H1 (cell line): ENCODE measurements at regions not wholly inside any gene's neighbourhood (a gene's known extent, or its start where the extent isn't known, plus 50 kb on each side); places are given as distances from the start of the nearest gene placed in this dataset.

Experiments used
- CTCF ChIA-PET: fragments of 300-600 bp; sonication (Branson Sonifier 250); formaldehyde crosslinking; loops from one replicate; lab custom pipeline; 2021; ENCODE audit not compliant: partially characterized antibody; lab: Charles Lee
- POLR2A ChIA-PET: fragments of 300-600 bp; sonication (Branson Sonifier 250); formaldehyde crosslinking; loops from one replicate; lab custom pipeline; 2021; ENCODE audit warnings: inconsistent platforms; ENCODE audit not compliant: partially characterized antibody; lab: Charles Lee
- DNase-seq, 2 experiments: peaks; one replicate each; pipeline versions ENCODE4 v3.0.0 to v3.0.0-alpha.2; 2010 to 2022; ENCODE audit warnings: low spot score in 2 of 2, low read depth in 1 of 2, mixed read lengths in 1 of 2
- FAIRE-seq: peaks from 2 replicates; lab custom pipeline; 2011; peaks lifted over from hg19 to GRCh38; lab: Jason Lieb, UNC
- H2AFZ ChIP-seq: 2 replicates; pipeline ENCODE4 v1.8.1; 2012; ENCODE audit warnings: low read length, inconsistent platforms
- H2AK5ac ChIP-seq: 2 replicates; pipeline ENCODE4 v1.6.1; 2013; ENCODE audit warnings: low read depth, low read length
- H2BK120ac ChIP-seq: replicated peaks from 2 replicates; pipeline ENCODE3; 2013; ENCODE audit warnings: low read depth, low read length, inconsistent platforms
- H2BK12ac ChIP-seq: 2 replicates; pipeline ENCODE4 v1.6.1; 2013; ENCODE audit warnings: low read depth, low read length
- H2BK15ac ChIP-seq: 2 replicates; pipeline ENCODE4 v1.6.1; 2013; ENCODE audit warnings: low read length
- H2BK20ac ChIP-seq: 2 replicates; pipeline ENCODE4 v1.6.1; 2013; ENCODE audit warnings: low read length
- H2BK5ac ChIP-seq: 2 replicates; pipeline ENCODE4 v1.6.1; 2013; ENCODE audit warnings: low read depth, low read length
- H3K14ac ChIP-seq: 2 replicates; pipeline ENCODE4 v1.6.1; 2013; ENCODE audit warnings: inconsistent platforms; ENCODE audit not compliant: insufficient read length
- H3K18ac ChIP-seq: 2 replicates; pipeline ENCODE4 v1.6.1; 2013; ENCODE audit warnings: low read length; ENCODE audit errors: extremely low read depth
- H3K23ac ChIP-seq: 2 replicates; pipeline ENCODE4 v1.6.1; 2013; ENCODE audit warnings: inconsistent platforms; ENCODE audit not compliant: insufficient read length
- H3K23me2 ChIP-seq: 2 replicates; pipeline ENCODE4 v1.6.1; 2013; ENCODE audit warnings: low read depth, low read length
- H3K27ac ChIP-seq: 2 replicates; pipeline ENCODE4 v1.6.1; 2011; ENCODE audit warnings: low read depth, low read length, inconsistent platforms
- H3K27me3 ChIP-seq, 4 experiments: replicated peaks in 1 of 4; 1 replicate in 1 of 4; 2 replicates in 3 of 4; pipeline versions ENCODE4 v1.6.1 to v1.8.1; 2011 to 2013; ENCODE audit warnings: low read length in 3 of 4, mild to moderate bottlenecking in 3 of 4, inconsistent platforms in 2 of 4, mixed read lengths in 2 of 4, moderate library complexity in 1 of 4; ENCODE audit not compliant: control insufficient read depth in 3 of 4, insufficient read depth in 3 of 4; ENCODE audit errors: extremely low read depth in 1 of 4
- H3K36me3 ChIP-seq, 4 experiments: 2 replicates each; pipeline versions ENCODE4 v1.6.1 to v1.8.1; 2011 to 2013; ENCODE audit warnings: mild to moderate bottlenecking in 4 of 4, low read length in 3 of 4, moderate library complexity in 2 of 4, control low read depth in 1 of 4, inconsistent platforms in 1 of 4; ENCODE audit not compliant: insufficient read depth in 4 of 4, control insufficient read depth in 2 of 4
- H3K4ac ChIP-seq: replicated peaks from 2 replicates; pipeline ENCODE3; 2013; ENCODE audit warnings: low read length, low read depth, mixed read lengths, inconsistent platforms; ENCODE audit not compliant: insufficient read length
- H3K4me1 ChIP-seq, 4 experiments: replicated peaks in 1 of 4; 1 replicate in 1 of 4; 2 replicates in 3 of 4; pipeline versions ENCODE4 v1.6.1 to v1.8.1; 2011 to 2013; ENCODE audit warnings: low read length in 3 of 4, inconsistent platforms in 2 of 4, mixed read lengths in 1 of 4; ENCODE audit not compliant: insufficient read depth in 4 of 4, control insufficient read depth in 3 of 4
- H3K4me2 ChIP-seq, 2 experiments: 2 replicates each; pipeline versions ENCODE4 v1.6.1 to v1.8.1; 2011 to 2013; ENCODE audit warnings: low read depth in 2 of 2, low read length in 2 of 2, control low read depth in 1 of 2, inconsistent platforms in 1 of 2, mild to moderate bottlenecking in 1 of 2; ENCODE audit not compliant: insufficient read depth in 1 of 2
- H3K4me3 ChIP-seq, 4 experiments: fragments of 200-600, 300-600 bp in 1 of 4; sonication (generic), shearing (Covaris generic), sonication (Bioruptor Twin) in 1 of 4; 2 replicates each; pipeline versions ENCODE4 v1.5.1 to v1.8.1; 2011 to 2016; ENCODE audit warnings: low read length in 4 of 4, low read depth in 3 of 4, control low read depth in 2 of 4, inconsistent platforms in 2 of 4, mild to moderate bottlenecking in 2 of 4, mixed read lengths in 1 of 4, moderate library complexity in 1 of 4; ENCODE audit not compliant: insufficient read depth in 2 of 4; ENCODE audit errors: extremely low read depth in 1 of 4
- H3K56ac ChIP-seq: replicated peaks from 2 replicates; pipeline ENCODE3; 2013; ENCODE audit warnings: low read depth, mild to moderate bottlenecking, mixed read lengths, low read length, inconsistent platforms; ENCODE audit not compliant: insufficient read length
- H3K79me1 ChIP-seq: 2 replicates; pipeline ENCODE4 v1.6.1; 2013; ENCODE audit warnings: low read depth, low read length, control low read depth
- H3K79me2 ChIP-seq, 2 experiments: 2 replicates each; pipeline versions ENCODE4 v1.6.1 to v1.8.1; 2012 to 2013; ENCODE audit warnings: low read length in 2 of 2, mild to moderate bottlenecking in 2 of 2, inconsistent platforms in 1 of 2; ENCODE audit not compliant: insufficient read depth in 2 of 2, control insufficient read depth in 1 of 2
- H3K9ac ChIP-seq, 4 experiments: replicated peaks in 1 of 4; 1 replicate in 1 of 4; 2 replicates in 3 of 4; pipeline versions ENCODE4 v1.6.1 to v1.8.1; 2011 to 2013; ENCODE audit warnings: low read depth in 3 of 4, low read length in 3 of 4, control low read depth in 2 of 4, mild to moderate bottlenecking in 2 of 4, moderate library complexity in 2 of 4, inconsistent platforms in 1 of 4; ENCODE audit errors: extremely low read depth in 1 of 4
- H3K9me3 ChIP-seq, 2 experiments: 2 replicates each; pipeline versions ENCODE4 v1.6.1 to v1.8.1; 2012 to 2013; ENCODE audit warnings: mild to moderate bottlenecking in 2 of 2, moderate library complexity in 2 of 2, control low read depth in 1 of 2, inconsistent platforms in 1 of 2, low read depth in 1 of 2, low read length in 1 of 2, mixed read lengths in 1 of 2; ENCODE audit not compliant: insufficient read depth in 2 of 2
- H4K20me1 ChIP-seq, 2 experiments: replicated peaks in 1 of 2; 2 replicates each; pipeline versions ENCODE3 to v1.8.1; 2011 to 2013; ENCODE audit warnings: inconsistent platforms in 2 of 2, low read length in 2 of 2, mild to moderate bottlenecking in 1 of 2; ENCODE audit not compliant: insufficient read depth in 2 of 2, control insufficient read depth in 1 of 2
- H4K5ac ChIP-seq: 2 replicates; pipeline ENCODE4 v1.6.1; 2013; ENCODE audit warnings: low read length, low read depth, mixed read lengths, inconsistent platforms; ENCODE audit not compliant: insufficient read length
- H4K8ac ChIP-seq: 2 replicates; pipeline ENCODE4 v1.8.0; 2013; ENCODE audit warnings: mild to moderate bottlenecking, moderate library complexity, low read length, inconsistent platforms; ENCODE audit not compliant: insufficient read depth; ENCODE audit errors: extremely low read depth
- H4K91ac ChIP-seq: replicated peaks from 2 replicates; pipeline ENCODE3; 2013; ENCODE audit warnings: low read length, mixed read lengths, inconsistent platforms; ENCODE audit not compliant: insufficient read length
- ATF2 ChIP-seq: IDR thresholded peaks from 2 replicates; pipeline ENCODE4 v1.6.1; 2012; ENCODE audit warnings: low read length, inconsistent platforms
- BCL11A ChIP-seq, 2 experiments: IDR thresholded peaks; one replicate each; pipeline ENCODE4 v1.6.1; 2011; ENCODE audit warnings: low read depth in 2 of 2, low read length in 2 of 2, mild to moderate bottlenecking in 2 of 2
- CBX8 ChIP-seq: fragments of 300-800, 300-1000 bp; sonication (generic); IDR thresholded peaks from 2 replicates; pipeline ENCODE4 v1.7.1; 2016; ENCODE audit warnings: low read depth, low read length, borderline replicate concordance
- CHD1 ChIP-seq: IDR thresholded peaks from 2 replicates; pipeline ENCODE4 v1.6.1; 2012; ENCODE audit warnings: low read depth, low read length, improper control_type of control experiment
- FOSL1 ChIP-seq: IDR thresholded peaks from 2 replicates; pipeline ENCODE4 v1.6.1; 2011; ENCODE audit warnings: mild to moderate bottlenecking, low read depth, low read length, moderate library complexity; ENCODE audit not compliant: insufficient read depth
- GTF2F1 ChIP-seq: IDR thresholded peaks from 2 replicates; pipeline ENCODE4 v1.6.1; 2012; ENCODE audit warnings: low read depth, low read length, improper control_type of control experiment, borderline replicate concordance
- KDM1A ChIP-seq: fragments of 200-600, 300-600 bp; sonication (generic); IDR thresholded peaks from 2 replicates; pipeline ENCODE4 v1.7.1; 2016; ENCODE audit warnings: mild to moderate bottlenecking, low read length, borderline replicate concordance
- NANOG ChIP-seq: IDR thresholded peaks from 2 replicates; pipeline ENCODE4 v1.6.1; 2011; ENCODE audit warnings: low read length, low read depth, mild to moderate bottlenecking, inconsistent platforms; ENCODE audit not compliant: insufficient read depth, poor library complexity, severe bottlenecking
- RAD21 ChIP-seq, 2 experiments: IDR thresholded peaks in 1 of 2; conservative IDR thresholded peaks in 1 of 2; 2 replicates each; pipeline ENCODE4 v1.6.1; 2011; ENCODE audit warnings: low read depth in 2 of 2, low read length in 2 of 2, improper control_type of control experiment in 1 of 2, inconsistent platforms in 1 of 2, mild to moderate bottlenecking in 1 of 2, moderate library complexity in 1 of 2
- RBBP5 ChIP-seq: IDR thresholded peaks from 2 replicates; pipeline ENCODE4 v1.7.1; 2012; ENCODE audit warnings: low read depth, mild to moderate bottlenecking, inconsistent platforms, low read length, moderate library complexity, borderline replicate concordance
- SRF ChIP-seq: IDR thresholded peaks from 2 replicates; pipeline ENCODE4 v1.6.1; 2011; ENCODE audit warnings: mild to moderate bottlenecking, low read depth, low read length, moderate library complexity
- TCF12 ChIP-seq: IDR thresholded peaks from 2 replicates; pipeline ENCODE4 v1.6.1; 2011; ENCODE audit warnings: low read depth, mild to moderate bottlenecking, low read length
- TEAD4 ChIP-seq: IDR thresholded peaks from 2 replicates; pipeline ENCODE4 v1.6.1; 2012; ENCODE audit warnings: low read depth, low read length, inconsistent platforms, mixed read lengths
- WGBS, 2 experiments: shearing (Covaris generic) in 1 of 2; methylation state at CpG; one replicate each; pipeline versions ENCODE4 v1.1.6 to v1.1.7; 2013 to 2015; ENCODE audit warnings: low lambda C conversion rate in 2 of 2, mixed read lengths in 2 of 2, inconsistent platforms in 1 of 2, low coverage in 1 of 2, missing lambda C conversion rate in 1 of 2; ENCODE audit not compliant: insufficient replicate concordance in 2 of 2, insufficient coverage in 1 of 2, insufficient read length in 1 of 2; ENCODE audit errors: extremely low coverage in 1 of 2, missing lambda C conversion rate in 1 of 2; 5-methylcytosine and 5-hydroxymethylcytosine counted together

- Histone ChIP-seq H3K27ac (no peak overlapping the region), H4K91ac (no peak overlapping the region), H3K23me2 (no peaks in the 10 kb centered on the region), H2AK5ac (no peak overlapping the region), H3K36me3 (no peaks in the 10 kb centered on the region), H3K14ac (no peak overlapping the region), H3K9ac (no peak overlapping the region), H2BK120ac (no peak overlapping the region), H3K18ac (no peak overlapping the region), H2BK15ac (no peak overlapping the region), H3K79me1 (no peaks in the 10 kb centered on the region), H3K4me2 (no peak overlapping the region), H4K5ac (no peak overlapping the region), H2BK20ac (no peak overlapping the region; the same call in 1 of the 2 replicates), H3K27me3 (no peaks in the 10 kb centered on the region), H3K9me3 (no peaks in the 10 kb centered on the region), H2BK12ac (no peak overlapping the region), H3K4me1 (no peaks in the 10 kb centered on the region), H4K20me1 (no peaks in the 10 kb centered on the region), H2AFZ (0 out of 2 replicates have a peak overlapping the region, but pooled peaks have one; percentile 28), H3K23ac (no peak overlapping the region), H3K4ac (no peak overlapping the region), H3K56ac (no peak overlapping the region), H3K79me2 (no peaks in the 10 kb centered on the region), H3K4me3 (no peak overlapping the region), H4K8ac (no peak overlapping the region), H2BK5ac (no peak overlapping the region)
- CTCF ChIA-PET = interaction anchor here (0.7 to 2.3 kb wide), 9 partner anchors 11 to 284 kb away, joined by 3 to 10 read pairs (median 4); no protein-coding TSS in a partner anchor
- 89% methylated on average over 2 of the region's 2 CpGs; no CpG with 5 or more reads in 1 of the 2 experiments for WGBS, 2 experiments
- POLR2A ChIA-PET = no interaction called here
- FAIRE-seq = no peak
- no peak for DNase-seq
- no peak for TF ChIP-seq GTF2F1
- TF ChIP-seq TCF12 = no peak
- TF ChIP-seq RBBP5 = no peak
- no peak for TF ChIP-seq CHD1
- TF ChIP-seq SRF = no peak
- no peak for TF ChIP-seq RAD21 (IDR thresholded peaks at IDR 0.05 in 1 of 2, conservative IDR thresholded peaks at IDR 0.05 in 1 of 2; ENCODE audit: low read depth in 2 of 2, low read length in 2 of 2)
- TF ChIP-seq ATF2 = no peak
- no peak for TF ChIP-seq FOSL1
- no peak for TF ChIP-seq BCL11A (IDR thresholded peaks at IDR 0.05; ENCODE audit: low read depth in 2 of 2, low read length in 2 of 2)
- TF ChIP-seq KDM1A = no peak
- no peak for TF ChIP-seq CBX8
- TF ChIP-seq NANOG = no peak
- TF ChIP-seq TEAD4 = no peak
Observed at GRCh38 chr21:14737284-14737691, 191.2 kb upstream of the SAMSN1 start.
